Chondrocyte (in vitro differentiated cells): ENCODE measurements at regions not wholly inside any gene's neighbourhood (a gene's known extent, or its start where the extent isn't known, plus 50 kb on each side); places are given as distances from the start of the nearest gene placed in this dataset.

Source experiments
- DNase-seq: peaks from one replicate; pipeline ENCODE4 v3.0.0; 2021; ENCODE audit warnings: mixed read lengths, low spot score
- H3K27ac Mint-ChIP-seq: one replicate; pipeline ENCODE4 v1.8.0; 2021; ENCODE audit warnings: mild to moderate bottlenecking, moderate library complexity, mixed read lengths; ENCODE audit not compliant: unreplicated experiment
- H3K27me3 Mint-ChIP-seq: 2 replicates; pipeline ENCODE4 v1.8.0; 2021; ENCODE audit warnings: low read depth, mixed read lengths
- H3K36me3 Mint-ChIP-seq: 2 replicates; pipeline ENCODE4 v1.8.0; 2021; ENCODE audit warnings: low read depth, mixed read lengths
- H3K4me1 Mint-ChIP-seq: 2 replicates; pipeline ENCODE4 v1.8.0; 2021; ENCODE audit warnings: low read depth, mild to moderate bottlenecking, mixed read lengths
- H3K4me3 Mint-ChIP-seq: one replicate; pipeline ENCODE4 v1.8.0; 2021; ENCODE audit warnings: mild to moderate bottlenecking, moderate library complexity, mixed read lengths; ENCODE audit not compliant: unreplicated experiment
- H3K9me3 Mint-ChIP-seq: 2 replicates; pipeline ENCODE4 v1.8.0; 2021; ENCODE audit warnings: low read depth, mixed read lengths
- CTCF ChIP-seq: fragments of 200-600 bp; sonication (generic); IDR thresholded peaks from 2 replicates; pipeline ENCODE4 v1.5.0; 2021; ENCODE audit warnings: antibody characterized with exemption, mild to moderate bottlenecking, moderate library complexity

DNA sequence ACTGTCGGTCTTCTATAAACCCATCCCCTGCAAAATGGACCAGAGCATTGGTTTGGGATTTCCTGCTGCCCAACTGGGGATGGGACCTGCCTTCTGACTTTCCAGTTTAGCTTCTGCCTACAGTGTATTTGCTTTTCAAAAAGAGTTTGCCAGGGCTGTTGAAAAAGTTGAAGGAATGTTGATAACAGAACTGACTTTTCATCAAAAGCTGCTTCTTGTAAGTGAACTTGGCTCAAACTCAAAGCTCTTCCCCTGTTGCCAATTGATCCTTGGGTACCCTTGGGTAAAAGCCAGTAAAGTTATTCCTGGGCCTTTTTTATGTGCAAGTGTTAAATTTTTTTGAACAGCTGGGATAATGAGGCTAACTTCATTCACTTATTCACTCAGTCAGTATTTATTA, 142.9 kb upstream of the SLC30A5 start:
- no peaks in the 10 kb centered on the region for H3K9me3 Mint-ChIP-seq
- H3K27ac Mint-ChIP-seq, result no peak overlapping the region
- TF ChIP-seq CTCF, result no peak
- H3K27me3 Mint-ChIP-seq, result peaks cover 2% of the 10 kb centered on the region
- H3K4me1 Mint-ChIP-seq, result peaks cover 14% of the 10 kb centered on the region
- H3K36me3 Mint-ChIP-seq, result no peaks in the 10 kb centered on the region
- DNase-seq, result no peak
- no peak overlapping the region for H3K4me3 Mint-ChIP-seq

DNA sequence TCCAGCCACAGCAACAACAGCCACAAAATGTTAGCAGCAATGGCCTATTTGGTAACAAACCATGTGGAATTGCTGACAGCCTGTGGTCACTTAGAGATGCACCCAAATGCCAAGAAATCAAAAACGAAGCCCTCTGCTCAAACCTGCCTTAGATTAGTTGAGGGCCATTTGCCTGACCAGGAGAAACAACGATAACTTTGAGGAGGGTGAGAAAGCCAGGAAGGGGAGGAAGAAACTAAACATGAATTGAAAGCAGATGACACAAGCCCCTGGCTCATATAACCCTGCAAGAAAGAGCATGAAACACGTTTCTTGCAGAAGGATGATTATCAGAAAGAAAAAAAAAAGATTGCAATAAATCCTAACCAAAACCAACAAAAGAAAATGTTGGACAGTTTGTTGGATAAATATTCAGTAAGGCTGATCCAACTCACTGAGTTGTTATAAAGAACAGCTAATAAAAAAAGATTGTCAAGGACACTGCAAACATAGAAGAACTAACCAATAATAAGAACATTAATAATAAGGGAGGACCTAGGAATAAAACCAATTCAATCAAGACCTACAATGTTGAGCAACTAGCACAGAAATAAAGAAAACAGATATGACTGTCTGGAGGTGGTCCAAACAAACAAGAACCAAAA, 140.5 kb upstream of the SLC30A5 start:
- TF ChIP-seq CTCF, result no peak
- DNase-seq, result no peak

GRCh38 chr5:68953875-68954617, 139.8 kb upstream of the SLC30A5 start:
- Mint-ChIP-seq H3K4me1 (peaks cover 14% of the 10 kb centered on the region), H3K9me3 (no peaks in the 10 kb centered on the region), H3K4me3 (no peak overlapping the region), H3K27ac (no peak overlapping the region), H3K27me3 (peaks cover 2% of the 10 kb centered on the region), H3K36me3 (peaks cover 1% of the 10 kb centered on the region)
- DNase-seq, result no peak
- TF ChIP-seq CTCF, result no peak

More for the DNA sequence above, 140.5 kb upstream of the SLC30A5 start:
- Mint-ChIP-seq H3K4me3 (no peak overlapping the region), H3K27me3 (peaks cover 2% of the 10 kb centered on the region), H3K36me3 (peaks cover 1% of the 10 kb centered on the region), H3K4me1 (peaks cover 14% of the 10 kb centered on the region), H3K27ac (no peak overlapping the region), H3K9me3 (no peaks in the 10 kb centered on the region)

GRCh38 chr5:68954618-68954910, 139.2 kb upstream of the SLC30A5 start:
- Mint-ChIP-seq H3K27ac (no peak overlapping the region), H3K36me3 (peaks cover 1% of the 10 kb centered on the region)
- no peak for DNase-seq

GRCh38 chr5:68957591-68957990, 136.2 kb upstream of the SLC30A5 start:
- no peak for DNase-seq
- H3K36me3 Mint-ChIP-seq, result peaks cover 1% of the 10 kb centered on the region
- H3K4me1 Mint-ChIP-seq, result peaks cover 12% of the 10 kb centered on the region
- no peak overlapping the region for H3K4me3 Mint-ChIP-seq
- no peaks in the 10 kb centered on the region for H3K27me3 Mint-ChIP-seq
- no peak for TF ChIP-seq CTCF
- no peaks in the 10 kb centered on the region for H3K9me3 Mint-ChIP-seq
- no peak overlapping the region for H3K27ac Mint-ChIP-seq

More at GRCh38 chr5:68954618-68954910, 139.2 kb upstream of the SLC30A5 start:
- Mint-ChIP-seq H3K4me1 (peaks cover 14% of the 10 kb centered on the region), H3K27me3 (peaks cover under 1% of the 10 kb centered on the region), H3K9me3 (no peaks in the 10 kb centered on the region), H3K4me3 (no peak overlapping the region)
- no peak for TF ChIP-seq CTCF
